Glomerular visceral epithelial cell (primary cell): ENCODE measurements at regions not wholly inside any gene's neighbourhood (a gene's known extent, or its start where the extent isn't known, plus 50 kb on each side); places are given as distances from the start of the nearest gene placed in this dataset.

Experiments
- DNase-seq: peaks from one replicate; pipeline ENCODE4 v3.0.0-alpha.2; 2016; ENCODE audit errors: extremely low spot score

DNA sequence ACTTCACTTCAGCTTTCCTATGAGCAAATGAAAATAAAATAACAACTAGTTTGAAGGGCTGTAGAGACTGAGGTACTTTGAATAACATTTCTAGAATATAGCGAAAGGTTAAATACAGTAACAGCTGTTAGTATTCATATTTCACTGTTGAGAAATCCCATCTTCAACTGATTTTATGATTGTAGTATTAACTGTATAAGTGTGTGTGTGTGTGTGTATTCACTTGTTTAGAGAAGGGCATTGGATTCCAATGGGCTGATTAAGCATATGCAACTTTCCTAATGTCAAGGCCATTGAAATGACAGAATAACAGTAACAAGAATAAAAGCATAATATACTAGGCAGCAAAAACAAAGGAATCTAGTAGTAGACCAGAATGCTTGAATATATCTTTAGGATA, 957.5 kb upstream of the EPHA7 start:
- no peak for DNase-seq

DNA sequence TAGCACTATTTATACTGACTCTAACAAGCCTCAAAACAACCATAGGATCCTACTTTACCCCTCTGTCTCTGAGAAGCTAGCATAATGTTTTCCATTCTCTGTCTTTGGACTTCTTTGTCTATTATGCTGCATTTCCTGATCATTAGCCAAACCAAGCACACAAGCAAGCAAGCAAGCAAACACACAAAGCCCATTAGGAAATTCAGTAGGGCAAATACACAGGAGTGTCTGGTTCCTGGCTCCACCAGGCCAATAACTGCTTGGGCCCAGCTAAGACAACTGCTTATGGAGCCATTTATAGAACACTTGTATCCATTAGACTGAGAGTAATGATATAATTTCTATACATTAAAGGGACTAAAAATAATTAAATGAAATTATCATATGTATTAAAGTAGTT, 952.9 kb upstream of the EPHA7 start:
- DNase-seq = no peak

DNA sequence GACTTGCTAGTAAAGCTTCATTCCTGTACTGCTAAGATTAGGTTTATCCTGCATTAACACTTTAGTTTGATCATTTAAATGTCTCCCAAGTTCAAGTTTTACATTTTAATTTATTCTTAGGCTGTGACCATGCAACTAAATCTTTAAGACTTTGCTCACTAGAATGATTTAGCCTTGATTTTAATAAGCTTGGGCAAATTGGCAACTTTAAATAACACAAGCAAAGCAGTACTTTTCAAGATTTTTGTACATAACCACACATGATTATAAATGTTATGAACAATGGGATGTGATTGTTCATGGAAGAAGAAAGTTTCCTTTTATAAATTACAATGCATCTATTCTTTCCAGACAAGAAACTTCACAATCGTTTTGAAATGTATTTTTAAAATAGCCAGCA, 948.0 kb upstream of the EPHA7 start:
- no peak for DNase-seq

- no peak for DNase-seq
These were observed 942.9 kb upstream of the EPHA7 start for GRCh38 chr6:94362061-94362864.

DNA sequence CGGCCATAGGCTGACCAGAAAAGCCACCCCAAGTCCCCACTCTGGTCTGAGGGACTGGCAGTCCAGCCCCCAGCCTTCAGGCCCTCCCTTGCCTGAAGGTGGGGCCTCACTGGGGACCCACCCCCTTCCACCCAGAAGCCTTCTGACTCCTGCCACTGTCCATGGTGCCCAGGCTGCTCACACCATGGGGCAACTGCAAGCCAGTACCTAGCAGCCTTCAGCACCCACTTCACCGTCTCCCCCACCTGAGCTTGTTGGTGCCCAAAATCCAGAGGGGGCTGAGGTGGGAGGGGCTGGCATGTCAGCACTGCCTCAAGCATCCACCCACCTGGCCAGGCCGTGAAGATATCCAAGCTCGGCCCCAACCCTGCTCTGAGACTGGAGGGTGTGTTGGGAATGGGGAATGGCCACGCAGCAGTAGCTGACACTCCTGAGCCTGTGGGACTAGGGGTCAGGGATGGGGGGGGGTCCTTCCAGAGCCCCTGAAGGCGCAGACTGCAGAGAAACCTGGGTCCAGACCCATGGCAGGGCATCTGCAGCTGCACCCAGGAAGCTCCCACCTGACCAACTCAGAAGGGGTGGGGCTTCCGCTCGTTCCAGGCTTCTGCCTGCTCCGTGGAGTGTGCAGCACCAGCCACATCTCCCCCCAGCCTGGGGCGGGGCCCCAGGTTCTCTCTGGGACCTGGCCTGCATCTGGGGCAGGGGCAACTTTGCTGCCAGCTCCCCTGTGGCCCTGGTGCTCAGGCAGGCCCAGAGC, 942.1 kb upstream of the EPHA7 start:
- no peak for DNase-seq

DNA sequence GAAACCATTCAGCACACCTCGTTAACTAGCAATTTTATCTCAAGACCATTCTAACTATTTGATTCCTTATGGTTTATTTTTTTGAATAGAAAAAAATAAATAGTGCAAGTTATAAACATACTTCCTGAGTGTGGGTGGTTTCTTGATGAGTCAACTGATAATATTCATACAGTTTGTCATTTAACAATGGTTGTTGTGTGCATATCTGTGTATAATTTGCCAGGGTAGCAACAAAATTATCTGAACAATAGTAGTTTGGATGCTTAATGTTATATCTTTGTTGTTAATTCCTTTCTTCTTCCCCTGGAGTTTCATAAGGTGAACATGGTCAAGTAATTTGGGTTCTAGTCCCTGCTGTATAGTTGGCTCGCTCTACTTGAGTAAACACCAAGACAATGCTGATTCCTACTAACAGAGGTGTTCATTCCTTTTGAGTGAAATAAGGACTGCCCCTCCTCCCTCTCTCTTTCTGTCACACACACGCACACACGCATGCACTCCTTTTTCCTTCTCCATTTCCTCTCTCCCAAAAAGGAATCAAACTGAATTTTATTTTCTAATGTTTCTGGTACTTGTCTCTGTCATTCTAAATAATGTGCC, 938.1 kb upstream of the EPHA7 start:
- no peak for DNase-seq

DNA sequence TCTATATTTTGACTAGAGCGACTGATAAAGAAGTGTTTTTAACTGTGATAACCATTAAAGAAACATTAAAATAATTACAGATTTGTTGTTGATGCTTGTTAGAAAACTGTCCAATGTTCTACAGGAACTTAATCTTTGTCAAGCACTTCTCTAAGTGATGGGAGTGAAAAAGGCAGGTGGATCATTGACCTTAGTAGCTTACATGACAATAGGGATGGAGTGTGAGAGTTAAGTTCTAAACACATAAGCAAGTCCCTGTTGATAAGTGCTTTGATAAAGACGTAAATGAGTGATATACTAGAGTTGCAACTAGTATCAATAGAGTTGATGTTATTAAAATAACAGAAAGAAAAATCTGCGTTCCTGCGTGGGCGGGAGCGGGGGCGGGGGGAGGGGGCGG, 931.5 kb upstream of the EPHA7 start:
- no peak for DNase-seq

DNA sequence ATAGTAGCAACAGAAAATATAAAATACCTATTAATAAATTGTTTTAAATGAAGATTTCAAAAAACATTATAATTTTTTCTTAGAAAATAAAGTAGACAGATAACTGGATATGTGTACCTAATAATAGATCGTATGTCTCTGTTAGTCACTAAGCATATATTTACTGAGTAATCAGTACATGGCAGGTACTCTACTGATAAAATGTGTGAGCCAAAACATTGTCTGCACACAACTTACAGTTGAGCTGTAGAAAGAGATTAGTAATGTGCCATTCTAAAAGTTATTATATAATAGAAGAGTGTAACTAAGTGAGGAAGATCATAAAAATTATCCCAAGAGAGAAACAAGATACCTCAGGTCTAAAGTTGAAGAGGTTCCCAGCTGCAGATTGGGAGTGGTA, 929.9 kb upstream of the EPHA7 start:
- DNase-seq = no peak

GRCh38 chr6:94344866-94345265, 925.5 kb upstream of the EPHA7 start:
- no peak for DNase-seq

GRCh38 chr6:94341173-94341572, 921.8 kb upstream of the EPHA7 start:
- DNase-seq = no peak

GRCh38 chr6:94323853-94324252, 904.5 kb upstream of the EPHA7 start:
- DNase-seq = peak; percentile 8

DNA sequence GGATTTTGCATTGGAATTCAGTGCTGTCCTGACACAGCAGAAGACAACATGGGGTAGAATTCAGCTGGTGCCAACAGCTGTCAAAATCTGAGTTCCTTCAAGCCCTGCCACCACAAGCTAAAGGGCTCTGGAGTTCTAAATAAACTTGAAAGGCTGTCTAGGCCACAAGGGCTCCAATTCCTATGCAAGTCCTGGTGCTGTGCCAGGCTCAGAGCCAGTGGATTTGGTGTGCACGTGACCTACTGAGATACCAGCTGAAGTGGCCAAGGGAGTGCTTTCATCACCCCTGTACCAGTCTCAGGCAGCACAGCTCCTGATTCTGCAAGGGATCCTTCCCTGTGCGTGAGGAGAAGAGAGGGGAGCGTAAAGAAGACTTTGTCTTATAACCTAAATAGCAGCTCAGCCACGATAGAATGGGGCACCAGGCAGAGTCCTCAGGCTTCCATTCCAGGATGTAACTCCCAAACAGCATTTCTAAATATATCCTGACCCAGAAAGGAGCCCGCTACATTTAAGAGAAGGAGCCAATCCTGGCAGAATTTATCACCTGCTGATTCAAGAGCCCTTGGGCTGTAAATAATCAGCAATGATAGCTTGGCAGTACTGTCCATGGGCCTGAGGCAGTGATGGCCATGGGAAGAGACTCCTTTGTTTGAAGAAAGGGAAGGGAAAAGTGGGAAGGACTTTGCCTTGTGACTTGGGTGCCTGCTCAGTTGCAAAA, 881.2 kb upstream of the EPHA7 start:
- DNase-seq = no peak

DNA sequence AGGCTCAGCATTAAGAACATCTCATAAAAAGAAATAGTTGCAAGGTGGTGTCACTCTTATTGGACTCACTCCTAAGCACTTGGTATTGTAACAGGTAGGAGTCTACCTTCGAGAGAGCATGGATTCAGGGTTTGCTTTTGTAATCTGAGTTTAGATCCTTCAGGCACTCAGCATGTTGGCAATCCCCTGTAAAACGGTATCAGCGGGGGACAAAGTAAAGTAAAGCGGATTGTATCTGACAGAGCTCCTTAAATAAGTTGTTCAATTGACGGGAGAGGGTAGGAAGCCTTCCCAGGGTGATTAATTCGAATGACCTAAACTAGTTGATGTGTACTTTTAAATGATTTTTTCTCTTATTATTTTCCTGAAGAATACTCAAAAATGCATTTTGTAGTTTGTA, 869.8 kb upstream of the EPHA7 start:
- DNase-seq = no peak

DNA sequence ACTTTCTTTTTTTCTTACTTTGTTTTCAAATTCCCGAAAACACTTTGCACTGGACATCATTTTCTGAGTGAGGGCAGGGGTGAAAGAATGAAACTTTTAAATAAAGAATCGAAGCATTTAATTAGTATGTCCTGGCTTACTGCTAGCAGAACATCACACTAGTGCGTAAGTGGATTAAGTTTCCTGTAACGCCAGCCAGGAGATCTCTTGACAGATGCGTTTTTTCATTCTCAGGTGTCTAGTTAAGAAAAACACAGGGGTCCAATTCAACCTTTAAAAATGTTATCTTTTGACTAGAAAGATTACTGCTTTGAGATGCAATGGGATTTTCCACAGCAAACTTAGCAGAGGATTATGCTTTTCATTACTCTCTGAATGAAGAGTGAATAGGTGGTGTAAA, 858.8 kb upstream of the EPHA7 start:
- DNase-seq = no peak

DNA sequence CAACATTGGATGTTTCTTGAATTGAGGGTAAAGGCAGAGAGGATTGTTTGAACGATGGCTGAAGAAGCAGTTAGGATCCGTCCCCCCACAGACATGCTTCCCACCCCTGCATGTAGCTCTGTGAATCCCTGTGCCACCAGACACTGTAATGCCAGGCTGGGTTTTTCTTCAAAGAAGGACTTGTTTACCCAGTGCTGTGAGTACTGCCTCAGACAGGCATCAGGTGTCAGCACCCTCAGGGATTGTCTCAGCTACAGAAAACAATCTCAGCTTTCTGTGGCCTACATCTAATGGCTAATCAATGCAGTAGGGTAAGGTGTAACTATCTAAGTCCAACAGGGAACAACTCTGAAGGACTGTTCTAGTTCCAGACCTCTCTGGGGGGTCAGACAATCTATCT, 853.0 kb upstream of the EPHA7 start:
- DNase-seq = no peak

GRCh38 chr6:94270091-94270948, 851.0 kb upstream of the EPHA7 start:
- no peak for DNase-seq

GRCh38 chr6:94269256-94269655, 849.9 kb upstream of the EPHA7 start:
- DNase-seq = peak; percentile 15

GRCh38 chr6:94260765-94261164, 841.4 kb upstream of the EPHA7 start:
- no peak for DNase-seq

DNA sequence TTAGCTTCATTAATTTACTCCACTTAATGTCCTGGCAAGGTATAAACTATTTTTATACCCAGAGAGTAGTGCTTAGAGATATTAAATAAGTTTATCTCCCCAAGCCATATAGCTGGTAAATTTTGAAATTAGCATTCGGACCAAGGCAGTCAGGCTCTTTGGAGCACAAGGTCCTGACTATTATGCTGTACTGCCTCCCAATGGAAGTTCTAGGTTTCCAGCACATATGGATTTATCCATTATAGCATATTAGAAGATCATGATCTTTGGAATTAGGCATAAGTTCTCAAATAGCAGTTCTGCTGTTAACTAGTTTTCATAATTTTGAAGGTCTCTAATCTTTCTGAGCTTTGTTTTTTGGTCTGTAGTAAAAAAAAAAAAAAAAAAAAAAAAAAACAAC, 835.3 kb upstream of the EPHA7 start:
- peak; percentile 4 for DNase-seq

GRCh38 chr6:94251878-94252277, 832.5 kb upstream of the EPHA7 start:
- no peak for DNase-seq

GRCh38 chr6:94245395-94245794, 826.0 kb upstream of the EPHA7 start:
- no peak for DNase-seq
